A549 (cell line): ENCODE measurements at regions not wholly inside any gene's neighbourhood (a gene's known extent, or its start where the extent isn't known, plus 50 kb on each side); places are given as distances from the start of the nearest gene placed in this dataset.

Experiments used
- ATAC-seq, 2 experiments: fragments of 200-7000 bp in 1 of 2; fragments of >200 bp in 1 of 2; cut with Nextera tagmentation in 1 of 2; cut with Tn5 transposase in 1 of 2; 3 replicates each; pipeline versions ENCODE4 v1.8.0 to v1.9.1; 2018 to 2020; ENCODE audit warnings: mild to moderate bottlenecking in 1 of 2, moderate library complexity in 1 of 2
- CTCF ChIA-PET: fragments of 300-600 bp; sonication (Branson Sonifier 250); formaldehyde crosslinking; extraction: SDS; loops from one replicate; lab custom pipeline; 2021; ENCODE audit warnings: antibody characterized with exemption, inconsistent platforms; lab: Yijun Ruan, JAX
- POLR2A ChIA-PET: fragments of 350-600 bp; formaldehyde crosslinking; extraction: SDS; loops from one replicate; lab custom pipeline; 2021; ENCODE audit warnings: antibody characterized with exemption, inconsistent platforms; lab: Yijun Ruan, JAX
- DNase-seq, 2 experiments: peaks; one replicate each; pipeline versions ENCODE4 v3.0.0 to v3.0.0-alpha.2; 2011 to 2016; ENCODE audit warnings: low read depth in 1 of 2, low spot score in 1 of 2
- FAIRE-seq: peaks from 2 replicates; lab custom pipeline; 2011; peaks lifted over from hg19 to GRCh38; lab: Jason Lieb, UNC
- H3K27ac ChIP-seq, 2 experiments: fragments of >200 bp; sonication (Bioruptor Twin); formaldehyde crosslinking; 3 replicates each; pipeline ENCODE4 v1.5.1; 2016 to 2017
- H3K4me1 ChIP-seq: fragments of >200 bp; sonication (Bioruptor Twin); formaldehyde crosslinking; 3 replicates; pipeline ENCODE4 v1.6.1; 2016
- H3K4me2 ChIP-seq: fragments of >200 bp; sonication (Bioruptor Twin); formaldehyde crosslinking; 3 replicates; pipeline ENCODE4 v1.6.1; 2016
- H3K4me3 ChIP-seq: fragments of >200 bp; sonication (Bioruptor Twin); formaldehyde crosslinking; 3 replicates; pipeline ENCODE4 v1.5.1; 2016
- H3K9me3 ChIP-seq: fragments of >200 bp; sonication (Bioruptor Twin); formaldehyde crosslinking; 3 replicates; pipeline ENCODE4 v1.6.1; 2016
- CBX2 ChIP-seq: fragments of 200-600 bp; sonication (generic); IDR thresholded peaks from 2 replicates; pipeline ENCODE4 v1.6.1; 2016; ENCODE audit warnings: low read depth, mild to moderate bottlenecking, borderline replicate concordance
- CHD2 ChIP-seq: fragments of 150-350 bp; IDR thresholded peaks from 2 replicates; pipeline ENCODE4 v1.6.1; 2014; ENCODE audit warnings: low read length; ENCODE audit not compliant: partially characterized antibody
- ESRRA ChIP-seq: fragments of 150-350 bp; IDR thresholded peaks from 2 replicates; pipeline ENCODE4 v1.6.1; 2014; ENCODE audit warnings: mild to moderate bottlenecking, low read length, borderline replicate concordance
- FOSB ChIP-seq: fragments of 250-450 bp; sonication (Bioruptor Pico); IDR thresholded peaks from 2 replicates; pipeline ENCODE4 v1.5.0; 2020; ENCODE audit warnings: mild to moderate bottlenecking, moderate library complexity
- HDAC2 ChIP-seq: fragments of 200-600 bp; sonication (generic); IDR thresholded peaks from 2 replicates; pipeline ENCODE4 v1.6.1; 2016
- HOXB13 ChIP-seq: fragments of 250-450 bp; sonication (Bioruptor Pico); IDR thresholded peaks from 2 replicates; pipeline ENCODE4 v1.5.0; 2020; ENCODE audit warnings: low read depth, mild to moderate bottlenecking, moderate library complexity
- JUNB ChIP-seq: fragments of >200 bp; sonication (Bioruptor Twin); formaldehyde crosslinking; IDR thresholded peaks from 2 replicates; pipeline ENCODE4 v1.6.1; 2016
- KDM1A ChIP-seq: fragments of 200-600 bp; sonication (generic); IDR thresholded peaks from 2 replicates; pipeline ENCODE4 v1.6.1; 2016; ENCODE audit warnings: low read depth, mild to moderate bottlenecking
- MAFK ChIP-seq: fragments of 450-650 bp; IDR thresholded peaks from 2 replicates; pipeline ENCODE4 v1.6.1; 2014; ENCODE audit not compliant: partially characterized antibody
- MAZ ChIP-seq: fragments of 150-350 bp; IDR thresholded peaks from 2 replicates; pipeline ENCODE4 v1.6.1; 2014; ENCODE audit warnings: antibody characterized with exemption, low read depth, low read length, borderline replicate concordance
- MYC ChIP-seq: IDR thresholded peaks from 2 replicates; pipeline ENCODE4 v1.6.1; 2012; ENCODE audit warnings: mild to moderate bottlenecking, inconsistent platforms, low read length, improper control_type of control experiment, borderline replicate concordance
- RFX5 ChIP-seq: fragments of 450-650 bp; IDR thresholded peaks from 2 replicates; pipeline ENCODE4 v1.7.1; 2014; ENCODE audit warnings: antibody characterized with exemption, mild to moderate bottlenecking, moderate library complexity
- SREBF2 ChIP-seq: fragments of 450-650 bp; IDR thresholded peaks from 2 replicates; pipeline ENCODE4 v1.6.1; 2014; ENCODE audit warnings: mild to moderate bottlenecking, moderate library complexity
- TFCP2L1 ChIP-seq: fragments of 250-450 bp; sonication (Bioruptor Pico); IDR thresholded peaks from 2 replicates; pipeline ENCODE4 v1.5.0; 2021; ENCODE audit warnings: mild to moderate bottlenecking
- TP53 ChIP-seq: fragments of 250-450 bp; sonication (Bioruptor Pico); IDR thresholded peaks from 2 replicates; pipeline ENCODE4 v1.5.0; 2021; ENCODE audit warnings: mild to moderate bottlenecking, moderate library complexity
- ZFP36 ChIP-seq: fragments of 450-650 bp; IDR thresholded peaks from 2 replicates; pipeline ENCODE4 v1.6.1; 2014; ENCODE audit warnings: borderline replicate concordance; ENCODE audit not compliant: partially characterized antibody
- WGBS: methylation state at CpG from one replicate; pipeline ENCODE4 v1.1.6; 2017; ENCODE audit errors: missing lambda C conversion rate; 5-methylcytosine and 5-hydroxymethylcytosine counted together
- TF ChIP-seq, protein P1 (sequence below): fragments of >200 bp; sonication (Bioruptor Twin); formaldehyde crosslinking; IDR thresholded peaks from 3 replicates; pipeline ENCODE4 v1.6.1; 2016
- TF ChIP-seq, protein P2 (sequence below): IDR thresholded peaks from 2 replicates; pipeline ENCODE4 v1.6.1; 2012
- TF ChIP-seq, protein P3 (sequence below): fragments of 250-450 bp; sonication (Bioruptor Pico); IDR thresholded peaks from 2 replicates; pipeline ENCODE4 v1.5.0; 2021; ENCODE audit warnings: mild to moderate bottlenecking, moderate library complexity, borderline replicate concordance
- TF ChIP-seq, protein P4 (sequence below): IDR thresholded peaks from 2 replicates; pipeline ENCODE4 v1.6.1; 2012
- TF ChIP-seq, protein P5 (sequence below): fragments of >200 bp; sonication (Bioruptor Twin); formaldehyde crosslinking; IDR thresholded peaks from 2 replicates; pipeline ENCODE4 v1.6.1; 2016
- TF ChIP-seq, protein P6 (sequence below): fragments of 250-450 bp; sonication (Bioruptor Pico); IDR thresholded peaks from 2 replicates; pipeline ENCODE4 v1.5.0; 2020; ENCODE audit warnings: low read depth, mild to moderate bottlenecking, moderate library complexity
- TF ChIP-seq, protein P7 (sequence below): fragments of 450-650 bp; IDR thresholded peaks from 2 replicates; pipeline ENCODE4 v1.6.1; 2014; ENCODE audit warnings: antibody characterized with exemption

DNA sequence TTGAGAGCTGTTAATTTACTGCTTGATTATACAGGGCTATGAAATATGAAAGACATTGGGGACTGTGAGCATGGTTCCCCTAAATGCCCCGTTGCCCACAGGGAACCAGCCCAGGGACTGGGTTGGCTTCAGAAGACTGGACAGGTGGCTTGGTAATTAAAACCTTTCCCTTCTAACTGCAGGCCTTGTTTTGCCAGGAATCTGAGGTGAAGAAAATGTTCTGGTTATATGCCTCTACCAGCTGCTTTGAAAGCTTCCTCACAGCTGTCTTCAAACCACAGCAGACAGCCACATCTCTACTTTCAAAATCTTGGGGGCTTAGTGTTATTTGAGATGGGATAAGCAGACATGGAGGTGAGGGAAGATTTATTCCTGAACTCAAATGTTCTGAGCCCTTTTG, 153.3 kb upstream of the SPRY4 start:
- ChIA-PET CTCF (no interaction called here), POLR2A (no interaction called here)
- FAIRE-seq, result no peak
- H3K27ac ChIP-seq, result no peak overlapping the region
- no peak overlapping the region for H3K4me3 ChIP-seq
- no peak for ATAC-seq
- TF ChIP-seq JUNB, result no peak
- no peak for TF ChIP-seq MAFK
- TF ChIP-seq, protein P1, sequence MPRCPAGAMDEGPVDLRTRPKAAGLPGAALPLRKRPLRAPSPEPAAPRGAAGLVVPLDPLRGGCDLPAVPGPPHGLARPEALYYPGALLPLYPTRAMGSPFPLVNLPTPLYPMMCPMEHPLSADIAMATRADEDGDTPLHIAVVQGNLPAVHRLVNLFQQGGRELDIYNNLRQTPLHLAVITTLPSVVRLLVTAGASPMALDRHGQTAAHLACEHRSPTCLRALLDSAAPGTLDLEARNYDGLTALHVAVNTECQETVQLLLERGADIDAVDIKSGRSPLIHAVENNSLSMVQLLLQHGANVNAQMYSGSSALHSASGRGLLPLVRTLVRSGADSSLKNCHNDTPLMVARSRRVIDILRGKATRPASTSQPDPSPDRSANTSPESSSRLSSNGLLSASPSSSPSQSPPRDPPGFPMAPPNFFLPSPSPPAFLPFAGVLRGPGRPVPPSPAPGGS, result no peak
- TF ChIP-seq RFX5, result no peak
- no peak for TF ChIP-seq ZFP36
- TF ChIP-seq KDM1A, result no peak
- TF ChIP-seq TFCP2L1, result no peak
- no peak for TF ChIP-seq CBX2
- TF ChIP-seq, protein P2, sequence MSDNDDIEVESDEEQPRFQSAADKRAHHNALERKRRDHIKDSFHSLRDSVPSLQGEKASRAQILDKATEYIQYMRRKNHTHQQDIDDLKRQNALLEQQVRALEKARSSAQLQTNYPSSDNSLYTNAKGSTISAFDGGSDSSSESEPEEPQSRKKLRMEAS, result no peak
- TF ChIP-seq FOSB (CRISPR knock-in tag), result no peak
- no peak for TF ChIP-seq HOXB13 (CRISPR knock-in tag)
- TF ChIP-seq, protein P3, sequence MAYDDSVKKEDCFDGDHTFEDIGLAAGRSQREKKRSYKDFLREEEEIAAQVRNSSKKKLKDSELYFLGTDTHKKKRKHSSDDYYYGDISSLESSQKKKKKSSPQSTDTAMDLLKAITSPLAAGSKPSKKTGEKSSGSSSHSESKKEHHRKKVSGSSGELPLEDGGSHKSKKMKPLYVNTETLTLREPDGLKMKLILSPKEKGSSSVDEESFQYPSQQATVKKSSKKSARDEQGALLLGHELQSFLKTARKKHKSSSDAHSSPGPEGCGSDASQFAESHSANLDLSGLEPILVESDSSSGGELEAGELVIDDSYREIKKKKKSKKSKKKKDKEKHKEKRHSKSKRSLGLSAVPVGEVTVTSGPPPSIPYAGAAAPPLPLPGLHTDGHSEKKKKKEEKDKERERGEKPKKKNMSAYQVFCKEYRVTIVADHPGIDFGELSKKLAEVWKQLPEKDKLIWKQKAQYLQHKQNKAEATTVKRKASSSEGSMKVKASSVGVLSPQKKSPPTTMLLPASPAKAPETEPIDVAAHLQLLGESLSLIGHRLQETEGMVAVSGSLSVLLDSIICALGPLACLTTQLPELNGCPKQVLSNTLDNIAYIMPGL (CRISPR knock-in tag), result no peak
- no peak for TF ChIP-seq MYC
- DNase-seq, result no peak
- no peak overlapping the region for H3K4me2 ChIP-seq
- 13% methylated on average over 1 of the region's 1 CpG for WGBS
- H3K4me1 ChIP-seq, result no peaks in the 10 kb centered on the region; the same call in 2 of the 3 replicates
- peaks cover 16% of the 10 kb centered on the region for H3K9me3 ChIP-seq

DNA sequence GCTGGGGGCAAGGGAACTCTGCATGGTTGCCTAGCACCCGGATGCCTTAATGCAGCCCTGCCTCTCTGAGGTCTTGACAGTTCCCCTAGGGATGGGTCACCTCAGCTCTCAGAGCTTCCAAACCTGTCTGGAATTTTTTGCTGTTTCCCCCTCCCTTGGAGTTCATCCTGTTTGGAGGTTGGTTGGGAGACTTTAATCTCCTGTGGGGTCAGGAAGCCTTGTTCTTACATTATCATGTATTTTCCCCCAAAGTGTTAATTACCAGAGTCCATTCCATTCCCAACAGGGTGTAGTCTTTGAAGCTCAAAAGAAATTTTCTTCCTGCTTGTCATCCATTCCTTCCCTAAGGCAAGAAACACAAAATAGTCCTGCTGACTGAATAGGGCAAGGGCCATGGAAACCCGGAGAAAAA, 150.3 kb upstream of the SPRY4 start:
- POLR2A ChIA-PET, result no interaction called here
- CTCF ChIA-PET, result interaction anchor here (1.1 to 2.0 kb wide), 3 partner anchors 9 to 73 kb away, joined by 3 to 8 read pairs (median 7); no protein-coding TSS in a partner anchor
- TF ChIP-seq TFCP2L1 (no peak), MAZ (no peak), HDAC2 (no peak), TP53 (CRISPR knock-in tag) (no peak), SREBF2 (no peak), ESRRA (no peak), CHD2 (no peak), MAFK (no peak)
- TF ChIP-seq, protein P4, sequence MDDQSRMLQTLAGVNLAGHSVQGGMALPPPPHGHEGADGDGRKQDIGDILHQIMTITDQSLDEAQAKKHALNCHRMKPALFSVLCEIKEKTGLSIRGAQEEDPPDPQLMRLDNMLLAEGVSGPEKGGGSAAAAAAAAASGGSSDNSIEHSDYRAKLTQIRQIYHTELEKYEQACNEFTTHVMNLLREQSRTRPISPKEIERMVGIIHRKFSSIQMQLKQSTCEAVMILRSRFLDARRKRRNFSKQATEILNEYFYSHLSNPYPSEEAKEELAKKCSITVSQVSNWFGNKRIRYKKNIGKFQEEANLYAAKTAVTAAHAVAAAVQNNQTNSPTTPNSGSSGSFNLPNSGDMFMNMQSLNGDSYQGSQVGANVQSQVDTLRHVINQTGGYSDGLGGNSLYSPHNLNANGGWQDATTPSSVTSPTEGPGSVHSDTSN, result no peak
- TF ChIP-seq, protein P5, sequence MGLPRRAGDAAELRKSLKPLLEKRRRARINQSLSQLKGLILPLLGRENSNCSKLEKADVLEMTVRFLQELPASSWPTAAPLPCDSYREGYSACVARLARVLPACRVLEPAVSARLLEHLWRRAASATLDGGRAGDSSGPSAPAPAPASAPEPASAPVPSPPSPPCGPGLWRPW, result no peak
- TF ChIP-seq, protein P6, sequence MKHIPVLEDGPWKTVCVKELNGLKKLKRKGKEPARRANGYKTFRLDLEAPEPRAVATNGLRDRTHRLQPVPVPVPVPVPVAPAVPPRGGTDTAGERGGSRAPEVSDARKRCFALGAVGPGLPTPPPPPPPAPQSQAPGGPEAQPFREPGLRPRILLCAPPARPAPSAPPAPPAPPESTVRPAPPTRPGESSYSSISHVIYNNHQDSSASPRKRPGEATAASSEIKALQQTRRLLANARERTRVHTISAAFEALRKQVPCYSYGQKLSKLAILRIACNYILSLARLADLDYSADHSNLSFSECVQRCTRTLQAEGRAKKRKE (CRISPR knock-in tag), result no peak
- TF ChIP-seq, protein P3 (CRISPR knock-in tag), result no peak
- TF ChIP-seq, protein P7, sequence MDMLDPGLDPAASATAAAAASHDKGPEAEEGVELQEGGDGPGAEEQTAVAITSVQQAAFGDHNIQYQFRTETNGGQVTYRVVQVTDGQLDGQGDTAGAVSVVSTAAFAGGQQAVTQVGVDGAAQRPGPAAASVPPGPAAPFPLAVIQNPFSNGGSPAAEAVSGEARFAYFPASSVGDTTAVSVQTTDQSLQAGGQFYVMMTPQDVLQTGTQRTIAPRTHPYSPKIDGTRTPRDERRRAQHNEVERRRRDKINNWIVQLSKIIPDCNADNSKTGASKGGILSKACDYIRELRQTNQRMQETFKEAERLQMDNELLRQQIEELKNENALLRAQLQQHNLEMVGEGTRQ, result no peak
- TF ChIP-seq, all 56 proteins: peak for 0
- no peak for FAIRE-seq
- H3K4me1 ChIP-seq, result peaks cover 12% of the 10 kb centered on the region
- H3K4me3 ChIP-seq, result no peak overlapping the region
- peaks cover 16% of the 10 kb centered on the region for H3K9me3 ChIP-seq
- whole genome bisulfite sequencing, result 80% methylated on average over 2 of the region's 2 CpGs
- ATAC-seq, result no peak
- H3K27ac ChIP-seq, result no peak overlapping the region
- DNase-seq, result no peak
- no peak overlapping the region for H3K4me2 ChIP-seq
